Loucy (cell line): ENCODE measurements at regions not wholly inside any gene's neighbourhood (a gene's known extent, or its start where the extent isn't known, plus 50 kb on each side); places are given as distances from the start of the nearest gene placed in this dataset.

ENCODE experiments used
- CTCF ChIP-seq: fragments of 200-600 bp; sonication (generic); conservative IDR thresholded peaks from 2 replicates; pipeline ENCODE4 v1.5.1; 2014; ENCODE audit warnings: mild to moderate bottlenecking, antibody characterized with exemption, low read length
- EZH2phosphoT487 ChIP-seq: fragments of 200-600 bp; IDR thresholded peaks from 2 replicates; pipeline ENCODE4 v1.6.1; 2018; ENCODE audit warnings: antibody characterized with exemption, mild to moderate bottlenecking, moderate library complexity, borderline replicate concordance

- no peak for TF ChIP-seq CTCF
- TF ChIP-seq EZH2phosphoT487 = no peak
These were observed 223.9 kb downstream of the TGFB2 start for GRCh38 chr1:218568962-218569550.
